KMS-11 (cell line): ENCODE measurements at regions not wholly inside any gene's neighbourhood (a gene's known extent, or its start where the extent isn't known, plus 50 kb on each side); places are given as distances from the start of the nearest gene placed in this dataset.

Source experiments
- H2AFZ ChIP-seq: fragments of 200-600 bp; sonication (generic); 2 replicates; pipeline ENCODE4 v1.6.1; 2016; ENCODE audit warnings: antibody characterized with exemption, mixed run types, low read depth
- H3K27ac ChIP-seq: fragments of 200-600 bp; sonication (generic); 2 replicates; pipeline ENCODE4 v1.6.1; 2016; ENCODE audit warnings: mild to moderate bottlenecking, mixed run types
- H3K27me3 ChIP-seq: fragments of 200-600 bp; sonication (generic); 2 replicates; pipeline ENCODE4 v1.6.1; 2017; ENCODE audit warnings: mild to moderate bottlenecking, low read depth, mixed run types, moderate library complexity; ENCODE audit not compliant: insufficient read depth
- H3K36me3 ChIP-seq: fragments of 200-600 bp; sonication (generic); 2 replicates; pipeline ENCODE4 v1.6.1; 2017; ENCODE audit warnings: mild to moderate bottlenecking, mixed run types; ENCODE audit not compliant: insufficient read depth
- H3K4me1 ChIP-seq: fragments of 200-600 bp; sonication (generic); 2 replicates; pipeline ENCODE4 v1.6.1; 2016; ENCODE audit warnings: mild to moderate bottlenecking, low read depth, mixed run types; ENCODE audit not compliant: poor library complexity, severe bottlenecking
- H3K4me2 ChIP-seq: fragments of 200-600 bp; sonication (generic); 2 replicates; pipeline ENCODE4 v1.7.0; 2016; ENCODE audit warnings: mild to moderate bottlenecking, mixed run types
- H3K4me3 ChIP-seq: fragments of 200-600 bp; sonication (generic); IDR thresholded peaks from 2 replicates; pipeline ENCODE4 v1.6.1; 2017; ENCODE audit warnings: low read depth, low read length, mixed read lengths; ENCODE audit not compliant: insufficient read depth
- H3K79me2 ChIP-seq: fragments of 200-600 bp; sonication (generic); 2 replicates; pipeline ENCODE4 v1.6.1; 2016; ENCODE audit warnings: low read depth, mixed run types; ENCODE audit not compliant: insufficient read depth
- H3K9ac ChIP-seq: fragments of 200-600 bp; sonication (generic); 2 replicates; pipeline ENCODE4 v1.6.1; 2016; ENCODE audit warnings: mild to moderate bottlenecking, mixed run types
- H4K20me1 ChIP-seq: fragments of 200-600 bp; sonication (generic); 2 replicates; pipeline ENCODE4 v1.6.1; 2016; ENCODE audit warnings: mild to moderate bottlenecking, mixed run types; ENCODE audit not compliant: insufficient read depth
- TF ChIP-seq, protein P1 (sequence below): fragments of 200-600 bp; sonication (generic); conservative IDR thresholded peaks from 2 replicates; pipeline ENCODE4 v1.6.1; 2017; ENCODE audit warnings: low read depth, mild to moderate bottlenecking, antibody characterized with exemption, low read length, moderate library complexity, mixed read lengths

DNA sequence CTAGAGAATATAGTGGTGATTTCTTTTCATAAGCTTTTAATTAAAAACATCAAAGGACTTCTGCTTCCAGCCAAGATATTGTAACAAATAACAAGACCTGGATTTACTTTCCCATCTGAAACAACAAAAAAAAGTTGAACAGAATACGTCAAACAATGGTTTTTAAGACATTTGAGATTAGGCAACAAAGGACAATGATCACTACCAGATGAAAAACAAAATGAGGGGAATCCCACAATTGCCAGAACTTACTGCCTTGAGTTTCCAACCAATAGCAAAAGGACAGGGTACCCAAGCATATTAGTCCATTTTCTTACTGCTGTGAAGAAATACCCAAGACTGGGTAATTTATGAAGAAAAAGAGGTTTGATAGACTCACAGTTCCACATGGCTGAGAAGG lies 341.4 kb upstream of the INTU start:
- Histone ChIP-seq H2AFZ (no peak overlapping the region), H3K4me1 (no peaks in the 10 kb centered on the region), H3K4me3 (no peak overlapping the region), H3K9ac (no peak overlapping the region), H3K27ac (no peak overlapping the region), H4K20me1 (no peaks in the 10 kb centered on the region), H3K36me3 (no peaks in the 10 kb centered on the region), H3K4me2 (no peak overlapping the region), H3K79me2 (no peaks in the 10 kb centered on the region), H3K27me3 (no peaks in the 10 kb centered on the region)
- TF ChIP-seq, protein P1, sequence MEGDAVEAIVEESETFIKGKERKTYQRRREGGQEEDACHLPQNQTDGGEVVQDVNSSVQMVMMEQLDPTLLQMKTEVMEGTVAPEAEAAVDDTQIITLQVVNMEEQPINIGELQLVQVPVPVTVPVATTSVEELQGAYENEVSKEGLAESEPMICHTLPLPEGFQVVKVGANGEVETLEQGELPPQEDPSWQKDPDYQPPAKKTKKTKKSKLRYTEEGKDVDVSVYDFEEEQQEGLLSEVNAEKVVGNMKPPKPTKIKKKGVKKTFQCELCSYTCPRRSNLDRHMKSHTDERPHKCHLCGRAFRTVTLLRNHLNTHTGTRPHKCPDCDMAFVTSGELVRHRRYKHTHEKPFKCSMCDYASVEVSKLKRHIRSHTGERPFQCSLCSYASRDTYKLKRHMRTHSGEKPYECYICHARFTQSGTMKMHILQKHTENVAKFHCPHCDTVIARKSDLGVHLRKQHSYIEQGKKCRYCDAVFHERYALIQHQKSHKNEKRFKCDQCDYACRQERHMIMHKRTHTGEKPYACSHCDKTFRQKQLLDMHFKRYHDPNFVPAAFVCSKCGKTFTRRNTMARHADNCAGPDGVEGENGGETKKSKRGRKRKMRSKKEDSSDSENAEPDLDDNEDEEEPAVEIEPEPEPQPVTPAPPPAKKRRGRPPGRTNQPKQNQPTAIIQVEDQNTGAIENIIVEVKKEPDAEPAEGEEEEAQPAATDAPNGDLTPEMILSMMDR: no peak

- Histone ChIP-seq H3K4me3 (no peak overlapping the region), H3K27me3 (no peaks in the 10 kb centered on the region), H2AFZ (no peak overlapping the region), H3K79me2 (no peaks in the 10 kb centered on the region), H3K36me3 (no peaks in the 10 kb centered on the region), H3K4me1 (no peaks in the 10 kb centered on the region), H3K27ac (no peak overlapping the region), H3K9ac (no peak overlapping the region), H4K20me1 (no peaks in the 10 kb centered on the region), H3K4me2 (no peak overlapping the region)
- TF ChIP-seq, protein P1: no peak
Measured at GRCh38 chr4:127293496-127293895, 339.3 kb upstream of the INTU start.

DNA sequence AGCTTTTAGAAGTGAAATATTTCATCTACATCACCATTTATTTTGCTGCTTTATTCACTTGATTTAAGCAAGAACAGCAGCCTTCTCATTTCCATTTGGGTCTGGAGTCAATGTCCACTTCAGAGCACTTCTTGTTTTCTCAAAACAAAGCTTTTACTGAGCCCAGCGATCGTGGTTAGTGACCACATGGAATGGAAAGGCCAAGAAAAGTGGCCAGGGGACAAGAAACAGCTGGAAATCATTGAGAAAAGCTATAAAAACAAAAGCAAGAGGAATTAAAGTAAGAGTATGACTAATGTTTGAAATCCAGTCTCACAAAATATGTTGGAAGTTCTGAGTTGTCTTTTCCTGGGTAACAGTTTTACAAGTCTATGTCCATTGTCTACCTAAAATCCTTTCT lies 328.4 kb upstream of the INTU start:
- Histone ChIP-seq H3K9ac (no peak overlapping the region), H3K4me1 (no peaks in the 10 kb centered on the region), H3K4me3 (no peak overlapping the region), H4K20me1 (no peaks in the 10 kb centered on the region), H2AFZ (no peak overlapping the region), H3K79me2 (no peaks in the 10 kb centered on the region), H3K27ac (no peak overlapping the region), H3K27me3 (no peaks in the 10 kb centered on the region), H3K36me3 (no peaks in the 10 kb centered on the region), H3K4me2 (no peak overlapping the region)
- TF ChIP-seq, protein P1: no peak

GRCh38 chr4:127307996-127308395 lies 324.8 kb upstream of the INTU start:
- Histone ChIP-seq H2AFZ (no peak overlapping the region), H3K27ac (no peak overlapping the region), H3K27me3 (no peaks in the 10 kb centered on the region), H3K9ac (no peak overlapping the region), H3K4me3 (no peak overlapping the region), H3K36me3 (no peaks in the 10 kb centered on the region), H3K4me1 (no peaks in the 10 kb centered on the region), H3K4me2 (no peak overlapping the region), H3K79me2 (no peaks in the 10 kb centered on the region), H4K20me1 (no peaks in the 10 kb centered on the region)
- TF ChIP-seq, protein P1: no peak
